DMS53 treated with DMSO at 0.1 percent for 48 hours (cell line): ENCODE measurements at regions not wholly inside any gene's neighbourhood (a gene's known extent, or its start where the extent isn't known, plus 50 kb on each side); places are given as distances from the start of the nearest gene placed in this dataset.

Source experiments
- DNase-seq: peaks from one replicate; lab custom pipeline; 2025; ENCODE audit not compliant: unreplicated experiment; lab: John Stamatoyannopoulos, UW

DNA sequence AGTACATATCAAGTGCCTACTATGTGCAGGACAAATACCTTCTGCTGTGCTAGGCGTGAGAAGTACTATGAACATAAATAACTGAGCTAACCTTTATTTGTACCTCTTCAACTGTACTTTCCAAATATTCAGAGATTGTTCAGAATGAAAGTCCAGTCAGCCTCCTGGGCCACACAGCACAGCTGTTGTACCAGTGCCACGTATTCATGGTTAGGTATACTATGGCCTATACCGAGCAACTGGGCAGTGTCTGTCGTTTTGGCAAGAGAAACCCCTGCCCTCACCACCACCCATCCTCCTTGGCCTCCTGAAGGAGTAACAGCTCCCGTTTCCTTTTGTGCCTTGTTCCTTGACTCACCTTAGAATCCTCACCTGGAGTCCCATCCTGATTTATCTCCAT, 53.0 kb downstream of the RASSF10 start:
- DNase-seq, result no peak

DNA sequence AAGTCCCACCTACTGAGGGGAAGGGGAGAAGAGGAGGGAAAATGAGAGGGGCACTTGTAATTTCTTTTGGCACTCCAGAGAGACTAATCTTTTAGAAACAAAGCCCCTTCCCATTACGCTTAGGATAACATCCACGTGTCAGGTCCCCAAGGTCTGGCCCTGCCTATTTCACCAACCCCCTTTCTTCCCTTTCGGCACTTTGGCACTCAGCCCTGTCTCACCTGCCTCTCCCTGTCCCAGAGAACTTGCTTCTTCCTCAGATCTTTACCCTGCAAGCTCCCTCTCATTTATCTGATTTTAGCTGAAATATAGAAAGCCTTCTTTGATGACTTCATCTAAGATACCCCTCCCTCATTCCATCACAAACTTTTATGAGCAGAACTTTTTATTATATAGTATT, 55.5 kb downstream of the RASSF10 start:
- no peak for DNase-seq

DNA sequence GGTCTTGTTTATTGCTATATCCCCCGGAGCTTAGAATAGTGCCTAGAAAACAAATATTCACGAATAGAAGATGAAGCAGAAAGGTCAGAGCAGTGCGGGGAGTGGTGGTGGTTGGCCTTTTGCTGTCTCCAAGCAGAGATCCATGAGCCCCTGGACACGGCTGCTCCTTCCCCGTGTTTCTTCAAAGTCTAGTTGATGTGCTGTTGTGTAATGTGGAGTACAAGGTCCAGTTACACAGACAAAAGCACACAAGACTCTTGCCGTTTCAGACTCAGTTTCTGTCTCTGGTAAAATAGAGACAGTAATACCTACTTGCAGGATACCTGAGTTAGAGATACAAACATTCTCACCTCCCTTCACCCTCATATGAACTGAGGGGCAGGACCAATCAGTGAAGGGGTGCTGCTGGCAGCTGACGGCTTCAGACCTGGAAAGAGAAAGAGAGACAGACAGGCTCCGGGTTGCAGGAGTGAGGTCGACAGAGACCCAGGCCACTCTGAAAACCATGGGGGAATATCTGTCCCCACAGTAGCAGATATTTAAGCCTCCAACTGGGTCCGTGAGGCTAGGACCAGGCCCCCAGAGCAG, 56.2 kb downstream of the RASSF10 start:
- DNase-seq, result no peak

DNA sequence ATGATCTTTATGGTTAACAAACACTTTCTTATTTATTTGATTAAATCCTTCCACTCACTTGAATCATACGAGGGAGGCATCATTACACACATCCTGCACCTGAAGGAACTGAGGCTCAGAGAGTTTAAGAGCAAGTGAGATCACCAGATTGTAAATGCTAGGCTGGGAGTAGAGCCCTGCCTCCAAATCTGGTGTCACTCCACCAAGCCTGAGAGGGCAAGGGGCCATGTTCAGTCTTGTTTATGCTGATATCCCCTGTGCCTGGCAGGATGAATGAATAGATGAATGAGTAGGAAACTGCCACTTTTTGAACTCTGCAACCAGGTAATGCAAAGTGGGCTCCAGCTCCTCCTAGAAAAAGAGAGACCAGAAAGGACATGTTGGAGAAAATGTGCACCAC, 59.1 kb downstream of the RASSF10 start:
- DNase-seq, result no peak

GRCh38 chr11:13073119-13073981, 64.2 kb downstream of the RASSF10 start:
- DNase-seq, result no peak

- no peak for DNase-seq
Observed at GRCh38 chr11:13074714-13075464, 65.8 kb downstream of the RASSF10 start.

DNA sequence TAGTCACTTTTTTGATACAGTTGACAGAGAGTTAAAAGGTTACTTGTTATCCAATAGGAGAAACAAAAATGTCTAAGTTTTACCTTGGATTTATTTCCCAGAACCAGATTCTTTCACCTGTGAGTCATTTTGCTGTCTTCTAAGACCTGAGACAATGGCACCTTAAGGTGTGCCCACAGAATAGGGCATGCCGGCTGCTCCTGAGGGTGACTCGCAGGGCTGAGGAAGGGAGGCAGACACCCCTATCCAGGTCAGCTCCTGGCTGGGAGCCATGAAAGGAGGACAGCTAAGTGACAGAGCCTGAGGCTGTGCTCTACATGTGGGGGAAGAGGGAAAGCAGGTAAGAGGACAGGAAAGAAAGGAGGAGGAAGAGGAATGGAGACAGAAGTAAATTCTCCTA, 67.8 kb downstream of the RASSF10 start:
- no peak for DNase-seq

- no peak for DNase-seq
Observed at GRCh38 chr11:13080861-13081260, 71.7 kb downstream of the RASSF10 start.

DNA sequence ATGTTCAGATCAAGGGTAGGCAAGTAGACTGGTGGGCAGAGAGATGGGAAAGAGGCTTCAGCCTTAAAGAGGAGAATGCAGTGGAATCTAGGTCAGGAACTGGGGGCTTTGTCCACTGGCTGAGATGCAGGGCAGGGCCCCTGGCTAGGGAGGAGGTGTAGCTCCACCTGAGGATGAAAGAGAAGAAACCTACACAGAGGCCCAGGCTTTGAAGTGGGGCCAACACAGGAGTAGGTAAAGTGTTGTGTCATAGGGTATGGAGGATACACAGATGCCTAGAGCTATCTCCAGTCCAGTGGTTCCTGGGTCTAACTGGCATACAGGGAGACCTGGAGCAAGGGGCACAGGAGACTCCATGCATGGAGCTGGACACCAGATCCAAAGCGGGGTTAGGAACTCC, 73.5 kb downstream of the RASSF10 start:
- DNase-seq, result no peak

- DNase-seq, result no peak
Observed at GRCh38 chr11:13090228-13090708, 81.2 kb downstream of the RASSF10 start.

DNA sequence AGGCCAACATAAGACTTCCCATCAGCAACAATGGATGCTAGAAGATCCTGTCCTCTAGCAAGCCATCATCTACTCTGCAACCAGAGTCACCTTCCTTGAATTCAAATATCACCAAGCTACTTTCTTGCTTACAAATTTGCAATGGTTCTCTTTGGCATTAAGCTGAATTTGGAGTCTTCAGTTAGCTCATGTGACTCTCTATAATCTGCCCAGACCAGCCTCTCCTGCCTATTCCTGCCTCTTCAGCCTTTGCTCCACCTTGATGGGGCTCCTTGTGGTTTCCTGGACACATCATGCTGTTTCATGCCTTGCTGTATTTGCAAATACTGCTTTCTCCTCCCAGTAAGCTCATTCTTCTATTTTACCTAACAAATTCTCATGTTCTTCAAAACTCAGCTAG, 82.3 kb downstream of the RASSF10 start:
- DNase-seq, result peak; percentile 85

- DNase-seq, result peak; percentile 89
Observed at GRCh38 chr11:13091804-13092203, 82.7 kb downstream of the RASSF10 start.

DNA sequence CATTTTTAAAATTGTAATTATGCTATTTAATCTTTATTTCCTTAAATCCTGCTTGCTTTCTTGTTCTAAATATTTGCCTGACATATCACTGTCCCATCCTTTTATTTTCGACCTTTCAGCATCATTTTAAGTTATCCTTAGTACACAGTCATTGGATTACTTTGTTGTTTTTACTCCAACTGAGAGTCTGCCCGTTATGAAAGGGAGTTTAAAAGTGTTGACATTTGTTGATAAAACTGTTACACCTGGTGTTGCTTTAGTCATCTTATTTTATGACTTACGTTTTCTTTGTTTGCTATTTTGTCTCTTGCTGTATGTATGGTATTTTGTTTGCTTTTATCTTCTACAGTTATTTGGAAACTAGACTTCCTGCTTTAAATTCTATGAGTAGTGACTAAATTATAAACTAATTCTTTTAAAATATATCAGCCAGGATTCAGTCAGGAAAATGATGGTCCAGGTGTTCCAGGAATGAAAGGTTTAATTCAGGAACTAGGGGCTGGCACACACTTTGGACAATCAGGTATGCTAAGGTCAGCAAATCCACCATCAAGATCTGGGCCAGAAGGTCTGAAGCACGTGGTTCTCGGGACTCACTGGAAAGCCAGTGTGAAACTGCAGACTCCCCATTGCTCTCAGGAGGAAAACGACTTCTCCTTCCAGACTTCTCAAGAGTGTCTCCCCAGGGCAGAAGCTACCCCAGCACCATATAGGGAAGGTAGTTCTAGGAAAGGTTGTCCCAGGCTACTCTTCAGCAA, 86.0 kb downstream of the RASSF10 start:
- peak; percentile 18 for DNase-seq

- peak; percentile 11 for DNase-seq
Observed at GRCh38 chr11:13098063-13098462, 88.9 kb downstream of the RASSF10 start.

- no peak for DNase-seq
Observed at GRCh38 chr11:13098616-13099289, 89.6 kb downstream of the RASSF10 start.

- DNase-seq, result no peak
Observed at GRCh38 chr11:13101644-13102512, 92.8 kb downstream of the RASSF10 start.

DNA sequence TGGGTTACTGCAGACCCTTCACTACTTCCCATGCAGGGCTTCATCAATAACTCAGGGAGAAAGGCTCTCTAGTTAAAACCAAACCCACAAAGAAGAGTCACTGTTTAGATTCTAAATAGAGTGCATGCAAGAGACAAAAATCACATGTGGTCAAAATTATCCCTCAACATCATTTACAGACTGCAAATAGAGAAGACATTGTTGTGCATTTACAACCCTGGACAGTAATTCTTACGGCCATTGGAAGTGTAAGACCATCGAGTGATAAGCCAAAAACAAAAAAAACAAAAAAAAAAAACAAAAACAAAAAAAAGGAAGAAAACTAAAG, 93.4 kb downstream of the RASSF10 start:
- DNase-seq, result no peak

DNA sequence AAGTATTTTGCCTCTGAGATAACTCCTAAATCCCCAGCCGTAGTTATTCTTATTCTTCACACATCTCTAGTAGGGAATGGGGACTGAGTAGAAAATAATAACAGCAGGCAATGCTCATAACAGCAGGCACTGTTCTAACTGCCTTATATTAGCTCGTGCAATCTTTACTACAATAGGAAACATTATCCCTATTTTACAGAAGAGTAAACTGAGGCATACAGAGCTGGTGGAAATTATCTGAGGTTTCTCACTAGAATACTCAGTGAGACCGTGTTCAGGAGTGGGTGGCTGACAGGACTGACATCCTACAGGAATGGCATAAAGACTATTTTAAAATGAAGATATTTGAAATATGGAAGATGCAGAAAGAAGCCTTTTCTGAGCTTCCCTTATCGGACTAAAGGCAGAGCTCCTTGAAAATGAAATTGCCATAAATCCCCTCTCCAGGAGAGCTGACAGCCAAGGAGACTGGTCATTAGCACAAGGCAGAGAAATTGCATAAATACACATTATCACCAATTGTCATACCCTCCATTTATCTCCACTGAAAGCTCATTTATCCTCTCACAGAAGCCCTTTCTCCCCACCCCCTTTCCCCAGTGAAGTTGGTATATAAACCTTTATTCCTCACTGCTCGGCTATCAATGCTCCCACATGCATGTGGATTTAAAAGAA, 93.9 kb downstream of the RASSF10 start:
- DNase-seq, result no peak

DNA sequence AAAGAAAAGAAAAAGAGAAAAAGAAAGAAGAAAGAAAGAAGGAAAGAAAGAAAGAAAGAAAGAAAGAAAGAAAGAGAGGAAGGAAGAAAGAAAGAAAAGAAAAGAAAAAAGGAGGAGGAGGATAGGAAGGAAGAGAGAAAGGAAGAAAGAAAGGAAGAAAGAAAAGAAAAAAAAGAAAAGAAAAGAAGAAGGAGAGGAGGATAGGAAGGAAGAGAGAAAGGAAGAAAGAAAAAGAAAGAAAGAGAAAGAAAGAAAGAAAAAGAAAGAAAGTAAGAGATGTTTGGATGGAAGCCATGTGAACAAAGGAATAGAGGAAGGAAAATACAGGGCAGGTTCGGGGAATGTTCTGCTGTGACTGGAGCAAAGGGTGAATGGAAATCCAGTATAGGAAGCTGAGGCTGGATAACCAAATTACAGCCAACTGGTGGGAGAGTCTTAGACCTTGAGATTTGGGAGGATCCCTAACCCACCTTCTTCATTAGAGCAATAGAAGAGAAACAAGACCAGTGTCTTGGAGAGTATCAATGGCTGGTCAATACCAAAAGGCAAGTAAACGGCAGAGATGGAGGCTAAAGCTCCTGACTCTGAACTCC, 94.9 kb downstream of the RASSF10 start:
- no peak for DNase-seq
